IMR-90 (cell line): ENCODE measurements at regions not wholly inside any gene's neighbourhood (a gene's known extent, or its start where the extent isn't known, plus 50 kb on each side); places are given as distances from the start of the nearest gene placed in this dataset.

ENCODE experiments used
- ATAC-seq: fragments of 200-7000 bp; cut with Tn5 transposase; 2 replicates; pipeline ENCODE4 v1.9.1; 2020; ENCODE audit warnings: low read depth, mild to moderate bottlenecking, moderate library complexity
- BruUV-seq: library from RNA; stranded (reverse); fragments of 400-500 nt; replicated peaks from 2 replicates; lab custom pipeline; 2021; lab: Mats Ljungman, UMichigan
- CTCF ChIA-PET: fragments of 300-600 bp; formaldehyde crosslinking; extraction: SDS; loops from one replicate; lab custom pipeline; 2021; ENCODE audit warnings: antibody characterized with exemption; lab: Yijun Ruan, JAX
- POLR2A ChIA-PET: fragments of 300-600 bp; sonication (Branson Sonifier 250); formaldehyde crosslinking; loops from one replicate; lab custom pipeline; 2022; ENCODE audit warnings: antibody characterized with exemption; ENCODE audit not compliant: unreplicated experiment; lab: Charles Lee
- DNase-seq: peaks from one replicate; pipeline ENCODE4 v3.0.0; 2013
- H2AFZ ChIP-seq: replicated peaks from 2 replicates; pipeline ENCODE3; 2013; ENCODE audit warnings: low read length, mild to moderate bottlenecking; ENCODE audit not compliant: poor library complexity
- H2AK5ac ChIP-seq: 2 replicates; pipeline ENCODE4 v1.6.1; 2013; ENCODE audit warnings: low read depth, low read length, inconsistent platforms
- H2AK9ac ChIP-seq: replicated peaks from 2 replicates; pipeline ENCODE3; 2013; ENCODE audit warnings: mild to moderate bottlenecking, low read depth, low read length, moderate library complexity; ENCODE audit not compliant: poor library complexity
- H2BK120ac ChIP-seq: 2 replicates; pipeline ENCODE4 v1.6.1; 2013; ENCODE audit warnings: low read depth, low read length, inconsistent platforms
- H2BK15ac ChIP-seq: 3 replicates; pipeline ENCODE4 v1.6.1; 2013; ENCODE audit warnings: low read depth, low read length, inconsistent platforms
- H2BK20ac ChIP-seq: 2 replicates; pipeline ENCODE4 v1.6.1; 2013; ENCODE audit warnings: low read depth, mild to moderate bottlenecking, inconsistent platforms, low read length, moderate library complexity
- H2BK5ac ChIP-seq: 2 replicates; pipeline ENCODE4 v1.6.1; 2013; ENCODE audit warnings: mild to moderate bottlenecking, low read depth, low read length, inconsistent platforms; ENCODE audit not compliant: poor library complexity, severe bottlenecking
- H3K14ac ChIP-seq: replicated peaks from 2 replicates; pipeline ENCODE4 v1.6.1; 2013; ENCODE audit warnings: low read depth, low read length, inconsistent platforms
- H3K18ac ChIP-seq: 2 replicates; pipeline ENCODE4 v1.6.1; 2013; ENCODE audit warnings: low read depth, low read length, control low read depth
- H3K23ac ChIP-seq: 2 replicates; pipeline ENCODE4 v1.6.1; 2013; ENCODE audit warnings: low read depth, low read length, inconsistent platforms
- H3K27ac ChIP-seq: 2 replicates; pipeline ENCODE4 v1.5.1; 2013; ENCODE audit warnings: mild to moderate bottlenecking, control low read depth, low read length; ENCODE audit not compliant: insufficient read depth
- H3K27me3 ChIP-seq: 2 replicates; pipeline ENCODE4 v1.6.1; 2013; ENCODE audit warnings: low read length; ENCODE audit not compliant: control insufficient read depth, insufficient read depth
- H3K36me3 ChIP-seq: 2 replicates; pipeline ENCODE4 v1.6.1; 2013; ENCODE audit warnings: low read length, mixed read lengths; ENCODE audit not compliant: control insufficient read depth, insufficient read depth
- H3K4ac ChIP-seq: 2 replicates; pipeline ENCODE4 v1.6.1; 2013; ENCODE audit warnings: low read depth, low read length, inconsistent platforms
- H3K4me1 ChIP-seq: 2 replicates; pipeline ENCODE4 v1.6.1; 2013; ENCODE audit warnings: low read length, mixed read lengths; ENCODE audit not compliant: control insufficient read depth, insufficient read depth
- H3K4me2 ChIP-seq: 2 replicates; pipeline ENCODE4 v1.6.1; 2013; ENCODE audit warnings: low read depth, mild to moderate bottlenecking, control low read depth, low read length, moderate library complexity
- H3K4me3 ChIP-seq: 2 replicates; pipeline ENCODE4 v1.5.1; 2013; ENCODE audit warnings: low read depth, mild to moderate bottlenecking, control low read depth, low read length, moderate library complexity; ENCODE audit not compliant: insufficient read depth
- H3K56ac ChIP-seq: 2 replicates; pipeline ENCODE4 v1.6.1; 2013; ENCODE audit warnings: low read length, inconsistent platforms; ENCODE audit not compliant: insufficient read depth; ENCODE audit errors: extremely low read depth
- H3K79me1 ChIP-seq, 2 experiments: 2 replicates each; pipeline ENCODE4 v1.6.1; 2013; ENCODE audit warnings: low read length in 2 of 2, inconsistent platforms in 1 of 2, low read depth in 1 of 2
- H3K9ac ChIP-seq: 2 replicates; pipeline ENCODE4 v1.6.1; 2013; ENCODE audit warnings: low read depth, low read length, control low read depth
- H3K9me1 ChIP-seq: 2 replicates; pipeline ENCODE4 v1.6.1; 2013; ENCODE audit warnings: low read length, inconsistent platforms; ENCODE audit not compliant: insufficient read depth
- H3K9me3 ChIP-seq: 2 replicates; pipeline ENCODE4 v1.6.1; 2013; ENCODE audit warnings: low read length; ENCODE audit not compliant: control insufficient read depth, insufficient read depth
- H4K20me1 ChIP-seq: 2 replicates; pipeline ENCODE4 v1.6.1; 2013; ENCODE audit warnings: low read length, inconsistent platforms; ENCODE audit not compliant: insufficient read depth
- H4K5ac ChIP-seq: 2 replicates; pipeline ENCODE4 v1.6.1; 2013; ENCODE audit warnings: mild to moderate bottlenecking, low read depth, low read length, control low read depth
- H4K8ac ChIP-seq, 2 experiments: 2 replicates each; pipeline ENCODE4 v1.6.1; 2013; ENCODE audit warnings: low read depth in 2 of 2, low read length in 2 of 2, control low read depth in 1 of 2, inconsistent platforms in 1 of 2
- H4K91ac ChIP-seq: 2 replicates; pipeline ENCODE4 v1.6.1; 2013; ENCODE audit warnings: low read depth, low read length, inconsistent platforms; ENCODE audit not compliant: insufficient read depth
- RCOR1 ChIP-seq: IDR thresholded peaks from 2 replicates; pipeline ENCODE4 v1.6.1; 2012; ENCODE audit warnings: mild to moderate bottlenecking, low read length, improper control_type of control experiment; ENCODE audit not compliant: insufficient replicate concordance
- WGBS, 2 experiments: methylation state at CpG; one replicate each; pipeline versions ENCODE4 v1.1.5 to v1.1.7; 2013; ENCODE audit warnings: missing lambda C conversion rate in 2 of 2; ENCODE audit not compliant: insufficient read length in 1 of 2; ENCODE audit errors: extremely low coverage in 2 of 2; 5-methylcytosine and 5-hydroxymethylcytosine counted together
- dilution Hi-C: fragments of 300-500 bp; cut with HindIII; formaldehyde crosslinking; loops from one replicate; pipeline ENCODE4 v1.14.3; 2018; ENCODE audit warnings: low sequenced_read_pairs; ENCODE audit not compliant: unreplicated experiment
- in situ Hi-C: fragments of 300-500 bp; cut with MboI; formaldehyde crosslinking; loops from 3 replicates; pipeline ENCODE4 v1.14.3; 2019; ENCODE audit warnings: low sequenced_read_pairs, inconsistent platforms, mixed read lengths
- intact Hi-C: fragments of 100-400 bp; cut with micrococcal nuclease; formaldehyde crosslinking; loops from 2 replicates; pipeline ENCODE4 v1.10.0; 2022

- Histone ChIP-seq H3K4ac (no peak overlapping the region), H3K4me3 (no peak overlapping the region), H3K23ac (no peak overlapping the region), H3K36me3 (no peaks in the 10 kb centered on the region), H2BK120ac (no peak overlapping the region), H2BK20ac (no peak overlapping the region), H3K79me1 (no peaks in the 10 kb centered on the region), H2AK5ac (no peak overlapping the region), H3K4me1 (no peaks in the 10 kb centered on the region), H4K20me1 (no peaks in the 10 kb centered on the region), H3K27ac (no peak overlapping the region), H3K4me2 (no peak overlapping the region), H3K9me3 (no peaks in the 10 kb centered on the region), H3K14ac (no peak overlapping the region), H4K91ac (no peak overlapping the region), H3K9me1 (no peaks in the 10 kb centered on the region), H2AK9ac (no peak overlapping the region), H2AFZ (no peak overlapping the region), H3K9ac (no peak overlapping the region), H3K18ac (no peak overlapping the region), H4K8ac (no peak overlapping the region), H3K56ac (no peak overlapping the region), H4K5ac (no peak overlapping the region), H3K27me3 (no peaks in the 10 kb centered on the region), H2BK5ac (no peak overlapping the region), H2BK15ac (no peak overlapping the region)
- no TSS peak for BruUV-seq
- dilution Hi-C loops: no loop called here
- ATAC-seq (no peak), DNase-seq (no peak)
- WGBS, 2 experiments: no CpG with 5 or more reads among the region's 3 CpGs
- POLR2A ChIA-PET: no interaction called here
- in situ Hi-C loops: no loop called here
- CTCF ChIA-PET: no interaction called here
- TF ChIP-seq RCOR1: no peak
- intact Hi-C loops: no loop called here
Observed at GRCh38 chr2:59295524-59296162, 1054.5 kb upstream of the FANCL start.
